HG03520 (cell line): ENCODE measurements at regions not wholly inside any gene's neighbourhood (a gene's known extent, or its start where the extent isn't known, plus 50 kb on each side); places are given as distances from the start of the nearest gene placed in this dataset.

ENCODE experiments used
- ATAC-seq: cut with Tn5 transposase; IDR thresholded peaks from one replicate; pipeline ENCODE4 v1.9.1; 2021; ENCODE audit warnings: mild to moderate bottlenecking, moderate library complexity; ENCODE audit not compliant: unreplicated experiment

GRCh38 chr20:24761220-24762065, 187.6 kb upstream of the CST7 start:
- ATAC-seq: no peak

GRCh38 chr20:24762371-24762770, 186.7 kb upstream of the CST7 start:
- ATAC-seq: no peak

- no peak for ATAC-seq
Observed at GRCh38 chr20:24762791-24763350, 186.2 kb upstream of the CST7 start.

GRCh38 chr20:24763386-24764026, 185.6 kb upstream of the CST7 start:
- ATAC-seq: no peak

- no peak for ATAC-seq
Observed at GRCh38 chr20:24764027-24764793, 184.9 kb upstream of the CST7 start.

GRCh38 chr20:24764794-24765202, 184.3 kb upstream of the CST7 start:
- no peak for ATAC-seq

GRCh38 chr20:24765316-24766142, 183.5 kb upstream of the CST7 start:
- ATAC-seq: no peak

- no peak for ATAC-seq
Observed at GRCh38 chr20:24766143-24766527, 182.9 kb upstream of the CST7 start.

GRCh38 chr20:24766826-24767622, 182.0 kb upstream of the CST7 start:
- no peak for ATAC-seq

GRCh38 chr20:24767623-24768100, 181.4 kb upstream of the CST7 start:
- no peak for ATAC-seq

- no peak for ATAC-seq
Observed at GRCh38 chr20:24768201-24768636, 180.8 kb upstream of the CST7 start.

- ATAC-seq: no peak
Observed at GRCh38 chr20:24768713-24769601, 180.1 kb upstream of the CST7 start.

- no peak for ATAC-seq
Observed at GRCh38 chr20:24769878-24770627, 179.0 kb upstream of the CST7 start.

GRCh38 chr20:24770628-24771541, 178.2 kb upstream of the CST7 start:
- no peak for ATAC-seq

GRCh38 chr20:24771542-24772061, 177.5 kb upstream of the CST7 start:
- no peak for ATAC-seq

- no peak for ATAC-seq
Observed at GRCh38 chr20:24772667-24773066, 176.4 kb upstream of the CST7 start.
